ENCODE measurements at regions not wholly inside any gene's neighbourhood (a gene's known extent, or its start where the extent isn't known, plus 50 kb on each side); places are given as distances from the start of the nearest gene placed in this dataset.
A peak's percentile ranks its signal among the peaks of the same experiment; 100 is the strongest.

DNA sequence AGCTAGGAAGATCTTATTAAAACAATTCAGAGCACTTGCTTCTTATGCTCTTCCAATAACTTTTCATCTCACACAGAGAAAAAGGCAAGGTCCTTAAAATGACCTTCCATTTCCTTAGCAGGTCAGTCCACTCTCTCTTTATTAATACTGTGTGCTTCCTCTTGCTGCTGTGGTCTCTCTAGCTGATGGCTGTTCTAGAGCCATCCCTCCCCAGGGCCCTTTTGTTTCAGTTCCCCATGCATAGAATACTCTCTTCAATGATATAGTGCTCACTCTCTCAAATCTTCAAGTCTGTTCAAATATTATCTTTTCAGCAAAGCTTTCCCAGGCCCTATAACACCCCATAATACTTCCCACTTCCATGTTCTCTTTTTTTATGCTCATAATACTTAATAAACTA, 469.3 kb downstream of the METTL4 start:
- no peaks in the 10 kb centered on the region for H3K9me3 ChIP-seq (ENCODE audit: insufficient read depth, low read length)
- no peak overlapping the region for H3K4me2 ChIP-seq (ENCODE audit: low read length)

DNA sequence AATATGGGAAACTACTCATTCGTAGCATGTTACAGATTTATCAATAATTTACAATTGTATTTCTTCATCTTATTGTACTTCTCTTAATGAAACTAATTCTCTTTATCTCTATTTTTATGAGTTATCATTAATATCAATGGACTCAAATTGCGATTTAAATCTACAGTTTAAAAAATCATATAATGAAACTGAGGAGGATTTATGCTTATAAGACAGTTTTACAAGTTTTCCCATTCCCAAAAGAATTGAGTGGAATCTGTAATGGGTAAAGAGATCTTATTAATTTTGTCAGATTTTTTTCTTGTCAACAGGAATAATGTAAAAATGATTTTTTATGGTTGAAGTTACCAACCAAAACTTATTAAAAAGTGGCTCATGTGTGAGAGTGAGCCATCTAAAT, 468.0 kb downstream of the METTL4 start:
- H3K79me2 ChIP-seq (ENCODE audit: low read length), result no peaks in the 10 kb centered on the region
- H3K27me3 ChIP-seq (ENCODE audit: low read depth, low read length), result no peaks in the 10 kb centered on the region
- H3K27ac ChIP-seq (ENCODE audit: low read length), result no peak overlapping the region
- no peaks in the 10 kb centered on the region for H3K9me3 ChIP-seq (ENCODE audit: insufficient read depth, low read length)
- H4K20me1 ChIP-seq (ENCODE audit: insufficient read depth, low read length), result no peaks in the 10 kb centered on the region
- H3K36me3 ChIP-seq (replicated peaks; ENCODE audit: low read depth, low read length), result no peaks in the 10 kb centered on the region
- TF ChIP-seq, protein P1, sequence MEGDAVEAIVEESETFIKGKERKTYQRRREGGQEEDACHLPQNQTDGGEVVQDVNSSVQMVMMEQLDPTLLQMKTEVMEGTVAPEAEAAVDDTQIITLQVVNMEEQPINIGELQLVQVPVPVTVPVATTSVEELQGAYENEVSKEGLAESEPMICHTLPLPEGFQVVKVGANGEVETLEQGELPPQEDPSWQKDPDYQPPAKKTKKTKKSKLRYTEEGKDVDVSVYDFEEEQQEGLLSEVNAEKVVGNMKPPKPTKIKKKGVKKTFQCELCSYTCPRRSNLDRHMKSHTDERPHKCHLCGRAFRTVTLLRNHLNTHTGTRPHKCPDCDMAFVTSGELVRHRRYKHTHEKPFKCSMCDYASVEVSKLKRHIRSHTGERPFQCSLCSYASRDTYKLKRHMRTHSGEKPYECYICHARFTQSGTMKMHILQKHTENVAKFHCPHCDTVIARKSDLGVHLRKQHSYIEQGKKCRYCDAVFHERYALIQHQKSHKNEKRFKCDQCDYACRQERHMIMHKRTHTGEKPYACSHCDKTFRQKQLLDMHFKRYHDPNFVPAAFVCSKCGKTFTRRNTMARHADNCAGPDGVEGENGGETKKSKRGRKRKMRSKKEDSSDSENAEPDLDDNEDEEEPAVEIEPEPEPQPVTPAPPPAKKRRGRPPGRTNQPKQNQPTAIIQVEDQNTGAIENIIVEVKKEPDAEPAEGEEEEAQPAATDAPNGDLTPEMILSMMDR (IDR thresholded peaks at IDR 0.05; ENCODE audit: low read depth, low read length), result no peak
- no peak overlapping the region for H2AFZ ChIP-seq (ENCODE audit: low read depth, low read length)
- no peak overlapping the region for H3K4me3 ChIP-seq (ENCODE audit: low read length)
- H3K9ac ChIP-seq (ENCODE audit: low read length), result no peak overlapping the region
- H3K4me2 ChIP-seq (ENCODE audit: low read length), result no peak overlapping the region
- H3K4me1 ChIP-seq (ENCODE audit: low read length), result no peaks in the 10 kb centered on the region

More for the DNA sequence above, 469.3 kb downstream of the METTL4 start:
- Histone ChIP-seq H3K4me3 (ENCODE audit: low read length) (no peak overlapping the region), H4K20me1 (ENCODE audit: insufficient read depth, low read length) (no peaks in the 10 kb centered on the region), H2AFZ (ENCODE audit: low read depth, low read length) (no peak overlapping the region), H3K27me3 (ENCODE audit: low read depth, low read length) (no peaks in the 10 kb centered on the region), H3K9ac (ENCODE audit: low read length) (no peak overlapping the region), H3K79me2 (ENCODE audit: low read length) (no peaks in the 10 kb centered on the region), H3K27ac (ENCODE audit: low read length) (no peak overlapping the region), H3K36me3 (replicated peaks; ENCODE audit: low read depth, low read length) (no peaks in the 10 kb centered on the region), H3K4me1 (ENCODE audit: low read length) (no peaks in the 10 kb centered on the region)
- no peak for TF ChIP-seq EZH2phosphoT487 (IDR thresholded peaks at IDR 0.05; ENCODE audit: low read depth)
- TF ChIP-seq, protein P1 (IDR thresholded peaks at IDR 0.05; ENCODE audit: low read depth, low read length), result no peak

DNA sequence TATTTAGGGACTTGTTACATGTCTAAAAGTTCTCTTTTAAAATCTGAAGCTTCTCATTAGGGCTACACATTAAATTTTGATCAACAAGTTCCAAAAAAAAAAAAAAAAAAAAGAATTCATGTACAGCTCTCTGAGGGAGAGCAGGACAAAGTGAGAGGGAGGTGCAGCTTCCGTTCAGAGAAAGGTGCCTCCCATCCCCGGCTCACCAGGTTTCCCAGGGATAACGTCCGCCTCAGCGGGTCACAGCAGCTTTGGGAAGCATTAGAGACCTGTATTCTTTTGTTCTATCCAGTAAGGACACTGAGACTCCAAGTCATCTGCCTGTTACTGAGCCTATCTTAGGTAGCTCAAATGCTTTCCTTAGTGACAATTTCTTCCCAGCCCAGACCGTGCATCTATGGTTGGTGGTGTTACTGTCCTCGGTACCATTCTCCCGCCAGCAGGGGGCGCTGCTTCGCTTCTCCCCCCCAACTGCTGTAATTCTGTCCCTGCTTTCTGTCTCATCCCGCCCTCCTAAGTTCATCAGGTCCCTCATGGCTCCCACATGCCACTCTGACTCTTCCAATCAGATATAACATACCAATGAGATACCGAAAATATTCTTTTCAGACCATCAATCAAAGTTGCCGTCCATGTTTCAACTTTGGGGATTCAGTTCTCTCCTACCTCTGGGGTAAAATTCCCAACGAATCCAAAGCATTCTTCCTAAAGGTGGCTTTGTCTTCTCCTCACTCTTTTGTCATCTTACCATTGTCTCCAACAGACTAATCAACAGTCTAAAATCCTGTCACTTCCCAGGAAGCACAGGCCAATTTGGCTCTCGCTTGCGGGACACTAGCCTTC, 466.5 kb downstream of the METTL4 start:
- H3K27ac ChIP-seq (ENCODE audit: low read length), result no peak overlapping the region
- H3K4me1 ChIP-seq (ENCODE audit: low read length), result no peaks in the 10 kb centered on the region
- TF ChIP-seq, protein P1 (IDR thresholded peaks at IDR 0.05; ENCODE audit: low read depth, low read length), result peak; percentile 83
- no peak for TF ChIP-seq EZH2phosphoT487 (IDR thresholded peaks at IDR 0.05; ENCODE audit: low read depth)
- no peaks in the 10 kb centered on the region for H4K20me1 ChIP-seq (ENCODE audit: insufficient read depth, low read length)
- no peak overlapping the region for H2AFZ ChIP-seq (ENCODE audit: low read depth, low read length)
- H3K9ac ChIP-seq (ENCODE audit: low read length), result no peak overlapping the region
- H3K27me3 ChIP-seq (ENCODE audit: low read depth, low read length), result no peaks in the 10 kb centered on the region
- no peaks in the 10 kb centered on the region for H3K9me3 ChIP-seq (ENCODE audit: insufficient read depth, low read length)
- H3K4me2 ChIP-seq (ENCODE audit: low read length), result no peak overlapping the region
- no peaks in the 10 kb centered on the region for H3K79me2 ChIP-seq (ENCODE audit: low read length)
- H3K36me3 ChIP-seq (replicated peaks; ENCODE audit: low read depth, low read length), result no peaks in the 10 kb centered on the region
- no peak overlapping the region for H3K4me3 ChIP-seq (ENCODE audit: low read length)

DNA sequence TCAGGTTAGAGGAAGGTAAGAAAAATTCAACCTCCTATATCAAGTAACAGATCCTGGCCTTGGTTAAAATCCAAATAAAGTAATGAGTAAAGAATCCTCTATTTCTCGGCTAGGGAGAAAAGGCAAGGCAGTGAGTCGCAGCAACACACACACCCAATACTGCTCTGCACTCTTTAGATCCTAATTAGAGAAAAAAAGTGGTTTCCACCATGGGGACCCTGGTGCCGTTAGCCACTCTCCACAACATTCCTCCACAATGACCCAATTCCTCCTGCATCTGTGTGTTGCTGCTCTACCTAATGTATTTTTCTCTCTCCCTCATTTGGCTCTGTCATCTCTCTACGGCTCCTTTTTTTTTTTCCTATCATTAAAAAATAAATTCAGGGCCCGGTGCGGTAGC, 462.7 kb downstream of the METTL4 start:
- no peak for TF ChIP-seq EZH2phosphoT487 (IDR thresholded peaks at IDR 0.05; ENCODE audit: low read depth)
- TF ChIP-seq, protein P1 (IDR thresholded peaks at IDR 0.05; ENCODE audit: low read depth, low read length), result no peak
- Histone ChIP-seq H3K27me3 (ENCODE audit: low read depth, low read length) (peaks cover 16% of the 10 kb centered on the region; the same call in 1 of the 2 replicates), H3K4me3 (ENCODE audit: low read length) (no peak overlapping the region), H3K79me2 (ENCODE audit: low read length) (no peaks in the 10 kb centered on the region), H3K9me3 (ENCODE audit: insufficient read depth, low read length) (no peaks in the 10 kb centered on the region), H3K4me2 (ENCODE audit: low read length) (no peak overlapping the region), H3K9ac (ENCODE audit: low read length) (no peak overlapping the region), H2AFZ (ENCODE audit: low read depth, low read length) (no peak overlapping the region), H3K36me3 (replicated peaks; ENCODE audit: low read depth, low read length) (no peaks in the 10 kb centered on the region), H3K4me1 (ENCODE audit: low read length) (no peaks in the 10 kb centered on the region), H4K20me1 (ENCODE audit: insufficient read depth, low read length) (no peaks in the 10 kb centered on the region), H3K27ac (ENCODE audit: low read length) (no peak overlapping the region)

Measured in OCI-LY3 (cell line).